Ovary (tissue), 3 donors: ENCODE measurements at regions not wholly inside any gene's neighbourhood (a gene's known extent, or its start where the extent isn't known, plus 50 kb on each side); places are given as distances from the start of the nearest gene placed in this dataset.

Experiments
- CTCF ChIP-seq, 3 donors: fragments of 450-650 bp in 2 of 3; fragments of 200-600 bp in 1 of 3; IDR thresholded peaks; one replicate each; pipeline versions ENCODE4 v1.5.1 to v1.8.0; 2016 to 2022; ENCODE audit warnings: antibody characterized with exemption in 3 of 3, mild to moderate bottlenecking in 1 of 3
- EP300 ChIP-seq: sonication (generic); formaldehyde crosslinking; IDR thresholded peaks from one replicate; pipeline ENCODE4 v1.6.1; 2017; ENCODE audit warnings: antibody characterized with exemption
- POLR2A ChIP-seq: fragments of 450-650 bp; IDR thresholded peaks from one replicate; pipeline ENCODE4 v1.6.1; 2017; ENCODE audit warnings: antibody characterized with exemption, mild to moderate bottlenecking, moderate library complexity
- donor health status: DM: no; HTN: no; CAD: no.

- TF ChIP-seq EP300 = no peak
- no peak for TF ChIP-seq CTCF (IDR thresholded peaks at IDR 0.05)
- TF ChIP-seq POLR2A = no peak
Measured at GRCh38 chr13:18714889-18715288, 466.7 kb downstream of the TUBA3C start.
